ENCODE measurements at regions not wholly inside any gene's neighbourhood (a gene's known extent, or its start where the extent isn't known, plus 50 kb on each side); places are given as distances from the start of the nearest gene placed in this dataset.

GRCh38 chr2:236813766-236814165 is 244.1 kb downstream of the ACKR3 start:
- Histone ChIP-seq H3F3A (ENCODE audit: insufficient read depth, low read depth) (no peaks in the 10 kb centered on the region), H3K27me3 (ENCODE audit: insufficient read depth, low read depth) (peaks cover 30% of the 10 kb centered on the region), H3K4me2 (no peak overlapping the region), H3K9me2 (ENCODE audit: insufficient read depth) (no peaks in the 10 kb centered on the region), H2AFZ (no peak overlapping the region), H3K36me3 (ENCODE audit: low read depth) (no peaks in the 10 kb centered on the region), H3K4me1 (replicated peaks; ENCODE audit: insufficient read depth) (peaks cover 20% of the 10 kb centered on the region), H3K27ac (no peak overlapping the region), H3K79me2 (ENCODE audit: low read depth) (no peaks in the 10 kb centered on the region), H3K9me3 (ENCODE audit: insufficient read depth, low read depth) (no peaks in the 10 kb centered on the region), H3K4me3 (no peak overlapping the region), H4K20me1 (ENCODE audit: insufficient read depth) (no peaks in the 10 kb centered on the region)
- intact Hi-C loops (cut with micrococcal nuclease; ENCODE audit: unreplicated experiment), result no loop called here
- no TSS peak for BruUV-seq (replicated peaks)
- DNase-seq, result no peak
- TF ChIP-seq EZH2 (IDR thresholded peaks at IDR 0.05; ENCODE audit: low read depth) (no peak), CTCF (conservative IDR thresholded peaks at IDR 0.05) (no peak)
- POLR2A ChIA-PET (ENCODE audit: unreplicated experiment), result no interaction called here
- CTCF ChIA-PET, result interaction anchor here (0.7 kb wide), 1 partner anchor 171 kb away, joined by 3 read pairs; no protein-coding TSS in a partner anchor

- Histone ChIP-seq H3K4me1 (replicated peaks; ENCODE audit: insufficient read depth) (peaks cover 24% of the 10 kb centered on the region), H3K4me3 (no peak overlapping the region), H3K4me2 (no peak overlapping the region), H3K79me2 (ENCODE audit: low read depth) (no peaks in the 10 kb centered on the region), H4K20me1 (ENCODE audit: insufficient read depth) (no peaks in the 10 kb centered on the region), H3K9me2 (ENCODE audit: insufficient read depth) (no peaks in the 10 kb centered on the region), H3K36me3 (ENCODE audit: low read depth) (no peaks in the 10 kb centered on the region), H3F3A (ENCODE audit: insufficient read depth, low read depth) (no peaks in the 10 kb centered on the region), H3K9me3 (ENCODE audit: insufficient read depth, low read depth) (no peaks in the 10 kb centered on the region), H3K27me3 (ENCODE audit: insufficient read depth, low read depth) (peaks cover 27% of the 10 kb centered on the region), H2AFZ (no peak overlapping the region), H3K27ac (no peak overlapping the region)
- no TSS peak for BruUV-seq (replicated peaks)
- ChIA-PET POLR2A (ENCODE audit: unreplicated experiment) (no interaction called here), CTCF (no interaction called here)
- TF ChIP-seq CTCF (conservative IDR thresholded peaks at IDR 0.05) (no peak), EZH2 (IDR thresholded peaks at IDR 0.05; ENCODE audit: low read depth) (no peak)
- DNase-seq, result no peak
- intact Hi-C loops (cut with micrococcal nuclease; ENCODE audit: unreplicated experiment), result no loop called here
Observed at GRCh38 chr2:236814593-236814992, 245.0 kb downstream of the ACKR3 start.

DNA sequence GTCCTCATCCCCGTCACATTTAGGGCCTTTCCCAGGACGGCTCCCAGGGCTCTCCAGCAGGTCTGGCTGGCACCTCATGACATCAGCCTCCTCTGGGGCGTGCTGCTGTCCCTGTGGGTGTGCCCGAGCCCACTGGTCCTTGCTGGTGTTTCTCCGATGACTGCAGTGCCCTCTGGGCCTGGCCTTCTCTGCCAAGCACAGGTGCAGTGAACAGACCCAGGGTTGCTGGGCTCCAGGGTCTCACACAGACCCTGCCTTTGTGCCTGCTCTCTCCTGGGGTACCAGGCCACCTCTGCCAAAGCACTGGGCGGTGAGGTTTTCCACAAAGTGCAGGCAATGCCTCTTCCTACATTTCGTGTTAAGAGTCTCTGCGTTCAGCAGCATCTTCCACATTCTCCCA is 246.1 kb downstream of the ACKR3 start:
- Histone ChIP-seq H3K9me3 (ENCODE audit: insufficient read depth, low read depth) (no peaks in the 10 kb centered on the region), H3K79me2 (ENCODE audit: low read depth) (no peaks in the 10 kb centered on the region), H3F3A (ENCODE audit: insufficient read depth, low read depth) (no peaks in the 10 kb centered on the region), H3K4me2 (no peak overlapping the region), H3K9me2 (ENCODE audit: insufficient read depth) (no peaks in the 10 kb centered on the region), H3K27me3 (ENCODE audit: insufficient read depth, low read depth) (peaks cover 33% of the 10 kb centered on the region), H2AFZ (no peak overlapping the region), H3K4me3 (no peak overlapping the region), H4K20me1 (ENCODE audit: insufficient read depth) (no peaks in the 10 kb centered on the region), H3K4me1 (replicated peaks; ENCODE audit: insufficient read depth) (peaks cover 24% of the 10 kb centered on the region), H3K27ac (no peak overlapping the region), H3K36me3 (ENCODE audit: low read depth) (no peaks in the 10 kb centered on the region)
- BruUV-seq (replicated peaks), result no TSS peak
- DNase-seq, result no peak
- no peak for TF ChIP-seq EZH2 (IDR thresholded peaks at IDR 0.05; ENCODE audit: low read depth)
- no peak for TF ChIP-seq CTCF (conservative IDR thresholded peaks at IDR 0.05)
- POLR2A ChIA-PET (ENCODE audit: unreplicated experiment), result no interaction called here
- CTCF ChIA-PET, result no interaction called here
- intact Hi-C loops (cut with micrococcal nuclease; ENCODE audit: unreplicated experiment), result no loop called here
